VCaP (cell line): ENCODE measurements at regions not wholly inside any gene's neighbourhood (a gene's known extent, or its start where the extent isn't known, plus 50 kb on each side); places are given as distances from the start of the nearest gene placed in this dataset.
A peak's percentile ranks its signal among the peaks of the same experiment; 100 is the strongest.
"Not testable (repeated sequence)": the region's sequence is repeated elsewhere in the genome, so short reads cannot be mapped to it uniquely, and the experiment has no call there.

Experiments
- H3K27ac ChIP-seq: fragments of 450-650 bp; 2 replicates; pipeline ENCODE4 v1.5.1; 2017
- CTCF ChIP-seq: fragments of 450-650 bp; conservative IDR thresholded peaks from 2 replicates; pipeline ENCODE4 v1.5.1; 2017; ENCODE audit warnings: mild to moderate bottlenecking, moderate library complexity

- no peak for TF ChIP-seq CTCF
- H3K27ac ChIP-seq, result no peak overlapping the region
Observed at GRCh38 chr3:8325306-8325705, 176.3 kb upstream of the LMCD1 start.

- H3K27ac ChIP-seq, result not testable (repeated sequence)
Observed at GRCh38 chr3:8325833-8326232, 175.8 kb upstream of the LMCD1 start.

- no peak for TF ChIP-seq CTCF
Observed at GRCh38 chr3:8327739-8328138, 173.9 kb upstream of the LMCD1 start.

GRCh38 chr3:8328967-8329366 is 172.7 kb upstream of the LMCD1 start:
- TF ChIP-seq CTCF, result no peak
- H3K27ac ChIP-seq, result peak overlapping the region; percentile 30; the same call in 1 of the 2 replicates

More at GRCh38 chr3:8327739-8328138, 173.9 kb upstream of the LMCD1 start:
- peak overlapping the region; percentile 30; the same call in 1 of the 2 replicates for H3K27ac ChIP-seq

- no peak overlapping the region for H3K27ac ChIP-seq
- TF ChIP-seq CTCF, result no peak
Observed at GRCh38 chr3:8329598-8329997, 172.0 kb upstream of the LMCD1 start.

GRCh38 chr3:8336456-8336855 is 165.2 kb upstream of the LMCD1 start:
- H3K27ac ChIP-seq, result no peak overlapping the region
- TF ChIP-seq CTCF, result peak; percentile 16; the same call in 1 of the 2 replicates

- H3K27ac ChIP-seq, result no peak overlapping the region
- no peak for TF ChIP-seq CTCF
Observed at GRCh38 chr3:8338424-8338823, 163.2 kb upstream of the LMCD1 start.

GRCh38 chr3:8341821-8342247 is 159.8 kb upstream of the LMCD1 start:
- no peak for TF ChIP-seq CTCF
- H3K27ac ChIP-seq, result peak overlapping the region; percentile 50
